Breast epithelium (tissue), 4 donors: ENCODE measurements at regions not wholly inside any gene's neighbourhood (a gene's known extent, or its start where the extent isn't known, plus 50 kb on each side); places are given as distances from the start of the nearest gene placed in this dataset.

Experiments used
- DNase-seq, 2 donors: peaks; one replicate each; pipeline ENCODE4 v3.0.0-alpha.2; 2019; ENCODE audit warnings: low spot score in 2 of 2
- H3K27ac ChIP-seq, 2 donors: fragments of 200-600 bp; sonication (generic) in 1 of 2; one replicate each; pipeline ENCODE4 v1.5.1; 2016 to 2019; ENCODE audit warnings: mild to moderate bottlenecking in 1 of 2
- H3K27me3 ChIP-seq, 2 donors: fragments of 200-600 bp; sonication (generic) in 1 of 2; one replicate each; pipeline versions ENCODE4 v1.5.1 to v1.6.0; 2017 to 2019; ENCODE audit warnings: control low read depth in 1 of 2, mild to moderate bottlenecking in 1 of 2
- H3K36me3 ChIP-seq: fragments of 200-600 bp; one replicate; pipeline ENCODE4 v1.5.1; 2019
- H3K4me1 ChIP-seq, 2 donors: fragments of 200-600 bp; sonication (generic); one replicate each; pipeline ENCODE4 v1.5.1; 2016 to 2019; ENCODE audit warnings: control low read depth in 1 of 2
- H3K4me3 ChIP-seq, 3 donors: fragments of 200-600 bp; sonication (generic); 1 replicate in 2 of 3; 2 replicates in 1 of 3; pipeline ENCODE4 v1.5.1; 2016 to 2019; ENCODE audit warnings: mild to moderate bottlenecking in 3 of 3, moderate library complexity in 2 of 3
- H3K9me3 ChIP-seq, 2 donors: fragments of 200-600 bp; sonication (generic) in 1 of 2; one replicate each; pipeline ENCODE4 v1.5.1; 2016 to 2019; ENCODE audit warnings: control low read depth in 1 of 2
- POLR2A ChIP-seq: fragments of 450-650 bp; IDR thresholded peaks from one replicate; pipeline ENCODE4 v1.6.1; 2016; ENCODE audit warnings: antibody characterized with exemption, mild to moderate bottlenecking, moderate library complexity
- POLR2AphosphoS5 ChIP-seq, 3 donors: sonication (generic); formaldehyde crosslinking; IDR thresholded peaks; one replicate each; pipeline ENCODE4 v1.6.1; 2017; ENCODE audit warnings: antibody characterized with exemption in 3 of 3
- intact Hi-C: fragments of 100-400 bp; cut with DNase I; formaldehyde crosslinking; loops from one replicate; pipeline ENCODE4 v1.15.1; 2023; ENCODE audit warnings: low total_unique reads
- TF ChIP-seq, protein P1 (sequence below), 3 donors: fragments of 450-650 bp; IDR thresholded peaks; one replicate each; pipeline ENCODE4 v1.5.1; 2016 to 2017; ENCODE audit warnings: antibody characterized with exemption in 3 of 3, mild to moderate bottlenecking in 3 of 3, moderate library complexity in 3 of 3

DNA sequence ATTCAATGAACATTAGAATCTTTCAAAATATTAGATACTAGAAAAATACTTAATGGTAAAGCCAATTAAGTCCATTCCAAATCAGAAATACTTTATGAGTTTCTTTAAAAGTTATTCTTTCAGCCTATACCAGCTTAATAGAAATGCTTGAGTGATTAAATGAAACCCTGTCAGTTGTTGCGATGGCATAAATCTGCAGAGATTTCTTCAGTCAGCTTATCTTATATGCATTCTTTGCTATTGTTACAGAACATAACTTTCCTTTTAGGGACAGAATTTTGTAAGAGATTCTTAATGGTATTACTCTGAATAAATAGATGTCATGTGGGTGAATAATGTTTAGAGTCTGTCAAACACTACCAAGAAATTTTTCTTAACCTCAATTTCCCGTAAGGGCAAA lies 325.0 kb upstream of the HAND2 start:
- H3K36me3 ChIP-seq = no peaks in the 10 kb centered on the region
- H3K9me3 ChIP-seq = no peaks in the 10 kb centered on the region
- H3K4me1 ChIP-seq = no peaks in the 10 kb centered on the region
- H3K27ac ChIP-seq = no peak overlapping the region
- H3K27me3 ChIP-seq = no peaks in the 10 kb centered on the region
- TF ChIP-seq POLR2AphosphoS5 (IDR thresholded peaks at IDR 0.05) (no peak), POLR2A (no peak)
- TF ChIP-seq, protein P1, sequence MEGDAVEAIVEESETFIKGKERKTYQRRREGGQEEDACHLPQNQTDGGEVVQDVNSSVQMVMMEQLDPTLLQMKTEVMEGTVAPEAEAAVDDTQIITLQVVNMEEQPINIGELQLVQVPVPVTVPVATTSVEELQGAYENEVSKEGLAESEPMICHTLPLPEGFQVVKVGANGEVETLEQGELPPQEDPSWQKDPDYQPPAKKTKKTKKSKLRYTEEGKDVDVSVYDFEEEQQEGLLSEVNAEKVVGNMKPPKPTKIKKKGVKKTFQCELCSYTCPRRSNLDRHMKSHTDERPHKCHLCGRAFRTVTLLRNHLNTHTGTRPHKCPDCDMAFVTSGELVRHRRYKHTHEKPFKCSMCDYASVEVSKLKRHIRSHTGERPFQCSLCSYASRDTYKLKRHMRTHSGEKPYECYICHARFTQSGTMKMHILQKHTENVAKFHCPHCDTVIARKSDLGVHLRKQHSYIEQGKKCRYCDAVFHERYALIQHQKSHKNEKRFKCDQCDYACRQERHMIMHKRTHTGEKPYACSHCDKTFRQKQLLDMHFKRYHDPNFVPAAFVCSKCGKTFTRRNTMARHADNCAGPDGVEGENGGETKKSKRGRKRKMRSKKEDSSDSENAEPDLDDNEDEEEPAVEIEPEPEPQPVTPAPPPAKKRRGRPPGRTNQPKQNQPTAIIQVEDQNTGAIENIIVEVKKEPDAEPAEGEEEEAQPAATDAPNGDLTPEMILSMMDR (IDR thresholded peaks at IDR 0.05) = no peak
- DNase-seq = no peak
- H3K4me3 ChIP-seq = no peak overlapping the region
- intact Hi-C loops = no loop called here

- intact Hi-C loops = no loop called here
- Histone ChIP-seq H3K36me3 (no peaks in the 10 kb centered on the region), H3K4me3 (no peak overlapping the region), H3K27me3 (no peaks in the 10 kb centered on the region), H3K4me1 (no peaks in the 10 kb centered on the region), H3K27ac (no peak overlapping the region), H3K9me3 (no peaks in the 10 kb centered on the region)
- DNase-seq = no peak
- TF ChIP-seq, protein P1 (IDR thresholded peaks at IDR 0.05) = no peak
- TF ChIP-seq POLR2AphosphoS5 (IDR thresholded peaks at IDR 0.05) = no peak
- TF ChIP-seq POLR2A = no peak
Measured at GRCh38 chr4:173852775-173853174, 322.7 kb upstream of the HAND2 start.

- Histone ChIP-seq H3K27ac (no peak overlapping the region), H3K27me3 (no peaks in the 10 kb centered on the region), H3K4me3 (no peak overlapping the region), H3K36me3 (no peaks in the 10 kb centered on the region), H3K4me1 (no peaks in the 10 kb centered on the region), H3K9me3 (peaks cover 0 to 9% of the 10 kb centered on the region in 2 donors)
- TF ChIP-seq POLR2A = no peak
- TF ChIP-seq, protein P1 (IDR thresholded peaks at IDR 0.05) = no peak
- no peak for TF ChIP-seq POLR2AphosphoS5 (IDR thresholded peaks at IDR 0.05)
- intact Hi-C loops = no loop called here
- DNase-seq = no peak
Measured at GRCh38 chr4:173845580-173845979, 315.6 kb upstream of the HAND2 start.

GRCh38 chr4:173839865-173840264 lies 309.8 kb upstream of the HAND2 start:
- H3K27ac ChIP-seq = no peak overlapping the region
- TF ChIP-seq, protein P1 (IDR thresholded peaks at IDR 0.05) = no peak
- TF ChIP-seq POLR2A = no peak
- no peak for TF ChIP-seq POLR2AphosphoS5 (IDR thresholded peaks at IDR 0.05)
- intact Hi-C loops = no loop called here
- H3K4me1 ChIP-seq = no peaks in the 10 kb centered on the region
- no peak for DNase-seq
- no peaks in the 10 kb centered on the region for H3K27me3 ChIP-seq
- H3K9me3 ChIP-seq = peaks cover 0 to 9% of the 10 kb centered on the region in 2 donors
- H3K4me3 ChIP-seq = no peak overlapping the region
- no peaks in the 10 kb centered on the region for H3K36me3 ChIP-seq

- DNase-seq = no peak
- Histone ChIP-seq H3K27ac (no peak overlapping the region), H3K4me1 (no peaks in the 10 kb centered on the region), H3K4me3 (no peak overlapping the region), H3K36me3 (no peaks in the 10 kb centered on the region), H3K9me3 (peaks cover 0 to 3% of the 10 kb centered on the region in 2 donors), H3K27me3 (no peaks in the 10 kb centered on the region)
- no peak for TF ChIP-seq POLR2A
- no peak for TF ChIP-seq POLR2AphosphoS5 (IDR thresholded peaks at IDR 0.05)
- TF ChIP-seq, protein P1 (IDR thresholded peaks at IDR 0.05) = no peak
- intact Hi-C loops = no loop called here
Measured at GRCh38 chr4:173837517-173837916, 307.5 kb upstream of the HAND2 start.
